ENCODE measurements at regions not wholly inside any gene's neighbourhood (a gene's known extent, or its start where the extent isn't known, plus 50 kb on each side); places are given as distances from the start of the nearest gene placed in this dataset.
A peak's percentile ranks its signal among the peaks of the same experiment; 100 is the strongest.
"Not testable (repeated sequence)": the region's sequence is repeated elsewhere in the genome, so short reads cannot be mapped to it uniquely, and the experiment has no call there.

DNA sequence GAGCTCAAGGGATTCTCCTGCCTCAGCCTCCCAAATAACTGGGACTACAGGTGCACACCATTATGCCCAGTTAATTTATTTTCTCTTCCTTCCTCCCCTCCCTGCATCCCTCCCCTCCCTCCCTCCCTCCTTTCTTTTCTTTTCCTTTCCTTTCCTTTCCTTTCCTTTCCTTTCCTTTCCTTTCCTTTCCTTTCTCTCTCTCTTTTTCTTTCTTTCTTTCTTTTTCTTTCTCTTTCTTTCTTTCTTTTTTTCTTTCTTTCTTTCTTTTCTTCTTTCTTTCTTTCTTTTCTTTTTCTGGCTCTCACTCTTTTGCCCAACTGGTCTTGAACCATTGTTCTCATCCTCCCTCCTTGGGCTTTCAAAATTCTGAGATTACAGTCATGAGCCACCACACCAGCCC is 873.0 kb upstream of the KLHL1 start:
- not testable (repeated sequence) for DNase-seq

GRCh38 chr13:70969321-70969720 is 861.1 kb upstream of the KLHL1 start:
- peak; percentile 52 for DNase-seq

- no peak for DNase-seq
These were observed 859.3 kb upstream of the KLHL1 start for GRCh38 chr13:70967564-70967963.

DNA sequence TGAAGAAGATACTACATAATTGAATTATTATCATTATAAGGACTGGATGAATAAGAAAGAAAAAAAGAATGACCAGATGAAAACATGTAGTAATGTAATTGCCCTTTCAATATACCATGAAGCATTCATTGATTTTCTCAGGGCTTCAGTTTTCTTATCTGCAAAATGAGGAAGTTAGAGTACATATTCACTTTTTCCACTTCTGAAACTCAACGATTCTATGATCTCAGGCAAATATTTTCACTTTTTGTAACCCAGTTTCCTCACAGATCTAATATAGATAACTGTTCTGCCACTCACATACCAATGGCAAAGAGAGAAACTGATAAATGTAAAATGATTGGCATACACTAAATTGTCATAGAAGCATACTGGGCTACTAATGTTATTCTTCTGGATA is 856.6 kb upstream of the KLHL1 start:
- DNase-seq, result no peak

GRCh38 chr13:70964124-70964523 is 855.9 kb upstream of the KLHL1 start:
- no peak for DNase-seq

- DNase-seq, result peak; percentile 78
These were observed 852.7 kb upstream of the KLHL1 start for GRCh38 chr13:70960841-70961443.

GRCh38 chr13:70959035-70959775 is 851.0 kb upstream of the KLHL1 start:
- peak; percentile 77 for DNase-seq

DNA sequence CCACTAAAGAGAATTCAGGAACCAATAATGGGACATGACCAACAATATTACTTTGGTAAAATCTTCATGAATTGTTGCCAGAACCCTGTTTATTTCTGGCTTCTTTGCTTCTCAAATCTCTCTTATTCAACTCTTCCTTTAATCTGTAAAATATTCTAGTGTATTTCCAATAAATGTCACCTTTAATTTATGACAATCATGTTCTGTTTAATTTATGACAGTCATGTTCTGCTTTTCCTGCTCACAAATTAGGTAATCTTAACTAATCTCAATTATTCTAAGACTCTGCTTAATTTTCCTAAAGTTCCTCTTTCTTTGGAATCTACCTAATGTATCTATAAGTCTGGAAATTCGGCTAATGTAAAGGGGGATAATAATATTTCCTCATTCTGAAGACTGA is 847.6 kb upstream of the KLHL1 start:
- no peak for DNase-seq

DNA sequence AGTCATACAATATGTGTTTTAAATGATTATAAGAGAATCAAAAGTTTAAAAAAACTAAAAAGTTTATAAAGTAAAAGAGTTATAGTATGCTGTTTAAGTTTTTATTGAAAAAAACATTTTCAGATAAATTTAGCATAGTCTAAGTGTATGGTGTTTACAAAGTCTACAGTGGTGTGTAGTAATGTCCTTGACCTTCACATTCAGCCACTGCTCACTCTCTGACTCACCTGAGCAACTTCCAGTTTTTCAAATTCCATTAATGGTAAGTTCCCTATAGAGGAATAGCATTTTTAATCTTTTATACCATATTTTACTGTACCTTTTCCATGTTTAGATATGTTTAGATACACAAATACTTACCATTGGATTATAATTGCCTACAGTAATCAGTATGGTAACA is 842.4 kb upstream of the KLHL1 start:
- DNase-seq, result no peak

GRCh38 chr13:70945506-70945905 is 837.3 kb upstream of the KLHL1 start:
- DNase-seq, result peak; percentile 28

DNA sequence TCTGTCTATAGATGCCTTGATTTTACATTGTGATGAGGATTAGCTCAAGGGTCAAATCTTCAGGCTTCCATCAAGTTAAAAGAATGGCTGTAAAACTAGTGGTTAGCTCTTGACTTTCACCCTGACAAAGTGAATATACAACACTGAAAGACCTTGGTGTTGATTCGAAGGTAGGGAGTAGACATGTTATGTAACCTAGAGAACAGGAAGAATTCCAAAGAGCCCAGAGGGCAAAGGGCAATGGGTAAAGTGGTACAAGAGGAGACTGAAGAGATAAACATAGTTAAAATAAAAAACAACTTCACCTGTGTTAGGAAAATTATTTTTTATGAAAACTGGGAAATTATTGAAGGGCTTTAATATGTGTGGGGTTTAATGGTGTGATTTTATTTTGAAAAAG is 833.2 kb upstream of the KLHL1 start:
- no peak for DNase-seq

DNA sequence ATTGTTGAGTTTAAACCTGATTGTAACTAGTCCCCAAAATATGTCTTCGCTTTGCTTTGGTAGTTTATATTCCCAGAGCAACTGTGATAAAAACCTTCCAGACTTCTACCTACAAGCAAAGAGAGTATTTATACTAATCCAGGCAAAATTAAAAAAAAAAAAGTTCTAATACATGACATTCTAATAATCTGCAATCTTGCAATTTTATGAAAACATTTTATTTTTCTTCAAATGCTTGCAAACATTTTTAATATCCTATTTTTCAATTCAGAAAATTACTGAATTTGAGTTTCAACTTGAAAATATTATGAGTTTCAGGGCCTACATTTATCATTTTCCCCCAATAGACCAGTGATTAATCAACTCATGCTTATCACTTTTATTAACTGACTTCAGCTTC is 830.2 kb upstream of the KLHL1 start:
- no peak for DNase-seq

GRCh38 chr13:70932511-70932910 is 824.3 kb upstream of the KLHL1 start:
- DNase-seq, result no peak

DNA sequence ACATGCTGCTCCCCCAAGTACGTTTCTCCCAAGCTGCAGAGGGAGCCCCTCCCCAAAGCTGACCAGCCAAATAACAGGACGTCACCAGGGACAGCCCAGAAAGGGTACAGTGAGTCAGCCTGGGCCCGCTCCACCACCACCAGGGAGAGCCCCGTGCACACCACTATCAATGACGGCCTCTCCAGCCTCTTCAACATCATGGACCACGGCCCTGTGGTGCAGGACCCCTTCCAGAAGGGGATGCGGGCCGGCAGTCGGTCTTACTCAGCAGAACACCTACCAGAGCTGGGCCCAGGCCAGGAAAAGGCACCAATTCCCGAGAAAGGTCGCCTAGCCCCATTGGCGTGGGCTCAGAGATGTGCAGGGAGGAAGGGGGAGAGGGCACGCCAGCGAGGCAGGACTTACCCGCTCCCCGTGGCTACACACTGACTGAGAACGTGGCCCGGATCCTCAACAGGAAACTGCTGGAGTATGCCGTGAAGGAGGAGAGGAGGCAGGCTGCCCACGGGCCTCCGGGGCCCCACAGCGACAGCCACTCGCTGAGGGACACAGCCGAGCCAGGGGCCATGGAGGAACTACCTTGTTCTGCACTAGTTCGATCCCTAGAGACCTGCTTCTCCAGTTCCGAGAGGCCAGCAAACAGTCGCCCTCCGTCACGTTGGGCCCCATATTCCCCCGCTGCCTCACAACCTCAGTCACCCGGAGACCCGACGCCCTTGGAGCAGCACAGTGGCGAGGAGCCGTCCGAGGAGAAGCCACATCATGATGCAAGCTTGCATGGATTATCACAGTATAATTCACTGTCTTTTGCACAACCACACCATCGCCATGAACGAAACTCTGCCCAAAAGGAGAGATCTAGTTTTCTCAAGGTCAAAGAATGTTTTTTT is 815.9 kb upstream of the KLHL1 start:
- DNase-seq, result no peak

GRCh38 chr13:70911286-70911685 is 803.0 kb upstream of the KLHL1 start:
- DNase-seq, result no peak

DNA sequence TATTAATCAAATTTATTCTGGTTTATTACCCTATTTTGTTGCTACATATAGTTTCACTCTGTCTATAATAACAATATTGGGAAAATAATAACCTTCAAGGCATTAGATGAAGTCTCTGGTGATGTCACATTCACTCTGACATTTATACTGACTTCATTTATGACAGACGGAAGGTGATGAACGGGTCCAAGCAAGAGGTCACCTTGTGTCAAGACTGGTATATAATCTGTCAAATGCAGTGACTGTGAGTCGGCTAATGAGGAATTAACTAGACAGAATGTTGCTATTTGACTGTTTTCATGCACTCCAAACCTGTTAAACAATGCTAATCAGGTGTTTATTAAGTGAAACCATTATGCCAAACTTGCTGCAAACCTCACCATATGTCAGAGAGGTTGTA is 800.5 kb upstream of the KLHL1 start:
- peak; percentile 31 for DNase-seq

DNA sequence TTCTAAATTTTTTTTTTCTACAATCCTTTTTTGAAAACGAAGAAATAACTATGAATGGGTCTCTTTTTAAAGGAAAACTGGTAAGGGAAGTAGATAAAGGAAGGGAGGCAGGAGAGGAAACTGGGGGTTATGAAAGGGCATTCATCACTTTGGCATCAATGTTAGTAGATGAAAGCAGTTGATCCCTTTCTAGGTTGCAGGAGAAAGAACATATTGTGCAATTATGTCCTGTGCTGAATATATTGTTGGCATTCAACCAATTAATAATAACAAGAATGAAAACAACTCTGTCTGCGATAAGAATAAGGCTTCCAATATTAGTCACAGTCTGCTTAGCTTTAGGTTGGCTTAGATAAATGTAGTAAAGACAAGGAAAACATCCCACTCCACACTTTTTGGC is 796.8 kb upstream of the KLHL1 start:
- DNase-seq, result peak; percentile 5

DNA sequence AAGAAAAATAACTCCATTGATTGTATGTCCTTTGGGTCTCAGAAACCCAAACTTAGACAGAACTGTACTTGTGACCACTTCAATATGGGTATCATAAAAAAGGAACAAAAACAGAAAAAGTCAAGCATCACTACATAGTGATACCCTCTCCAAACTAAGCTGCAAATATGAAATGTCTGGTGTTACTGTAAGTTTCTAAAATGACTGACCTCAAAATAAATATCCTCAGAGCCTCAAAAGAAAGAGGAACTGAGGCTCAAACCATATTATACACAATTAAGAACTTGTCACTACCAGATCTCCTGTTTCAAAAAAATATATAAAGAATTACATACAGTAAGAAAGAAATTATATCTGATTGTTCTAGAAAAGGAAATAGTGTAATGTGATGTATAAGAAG is 787.9 kb upstream of the KLHL1 start:
- no peak for DNase-seq

DNA sequence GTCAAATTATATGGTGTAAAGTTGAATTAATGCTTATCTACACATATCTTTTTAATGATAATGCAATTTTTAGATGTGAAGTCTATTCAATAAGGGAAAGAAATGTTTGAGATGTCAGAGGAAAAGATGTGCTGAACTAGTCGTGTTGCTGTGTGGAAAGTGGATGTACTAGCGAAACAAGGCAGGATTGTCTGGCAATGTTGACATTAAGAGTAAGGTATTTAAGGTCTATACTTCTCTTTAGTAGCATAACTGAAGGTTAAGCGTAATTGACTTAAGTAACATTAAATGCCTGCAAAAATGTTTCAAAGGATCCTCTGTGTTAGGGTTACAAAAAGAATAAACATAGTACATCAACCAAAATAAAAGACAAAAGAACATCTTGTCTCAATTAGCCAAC is 787.3 kb upstream of the KLHL1 start:
- no peak for DNase-seq

GRCh38 chr13:70894258-70894657 is 786.0 kb upstream of the KLHL1 start:
- DNase-seq, result no peak

DNA sequence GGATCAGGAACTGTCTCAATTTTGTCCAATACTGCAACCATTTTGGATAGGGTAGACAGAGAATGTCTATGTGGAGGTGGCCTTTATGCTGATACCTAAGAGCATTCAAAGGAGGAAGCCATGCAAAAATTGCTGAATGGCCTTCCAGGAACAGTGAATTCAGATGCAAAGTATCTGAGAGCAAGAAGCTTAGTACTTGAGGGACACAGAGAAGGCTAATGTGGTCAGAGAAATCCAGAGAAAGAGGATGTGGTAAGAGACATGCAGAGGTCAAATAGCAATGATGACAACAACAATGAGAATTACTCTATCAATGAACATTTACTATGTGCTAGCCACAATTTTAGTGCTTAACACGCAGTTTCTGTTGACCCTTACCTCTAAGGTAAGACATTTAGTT is 785.6 kb upstream of the KLHL1 start:
- no peak for DNase-seq

DNA sequence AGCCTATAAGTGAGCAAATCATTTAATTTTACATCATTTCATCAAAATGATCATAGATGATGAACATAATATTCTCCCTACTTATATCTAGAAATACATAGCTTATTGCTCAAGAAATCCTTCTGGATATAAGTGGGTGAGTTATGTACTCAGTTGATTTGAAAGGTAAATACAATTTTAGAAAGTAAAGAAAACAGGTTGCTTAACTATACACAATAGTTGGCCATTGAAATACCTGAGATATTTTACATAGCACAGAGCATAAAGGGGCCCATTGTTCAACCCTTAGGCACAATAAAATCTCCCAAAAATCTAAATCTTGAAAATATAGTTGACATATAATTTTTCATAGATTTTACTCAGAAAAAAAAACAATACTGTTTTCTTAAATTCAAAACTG is 782.0 kb upstream of the KLHL1 start:
- no peak for DNase-seq

DNA sequence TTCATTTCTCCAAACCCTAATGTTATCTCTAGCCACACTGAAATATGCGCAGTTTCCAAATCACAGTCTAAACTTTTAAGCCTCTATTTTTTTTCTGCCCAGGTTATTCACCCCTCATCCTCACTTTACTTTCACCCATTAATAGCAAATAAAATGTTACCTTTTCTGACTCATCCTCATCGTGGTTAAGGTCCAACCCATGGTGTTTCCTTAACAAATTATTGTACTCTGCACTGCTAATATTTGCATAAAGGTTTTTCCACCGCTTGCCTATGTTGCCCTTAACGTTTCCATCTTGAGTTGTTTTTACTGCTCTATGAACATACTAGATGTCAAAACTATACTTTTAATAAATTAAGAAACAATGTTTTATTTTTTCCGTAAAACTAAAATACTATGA is 780.9 kb upstream of the KLHL1 start:
- no peak for DNase-seq

DNA sequence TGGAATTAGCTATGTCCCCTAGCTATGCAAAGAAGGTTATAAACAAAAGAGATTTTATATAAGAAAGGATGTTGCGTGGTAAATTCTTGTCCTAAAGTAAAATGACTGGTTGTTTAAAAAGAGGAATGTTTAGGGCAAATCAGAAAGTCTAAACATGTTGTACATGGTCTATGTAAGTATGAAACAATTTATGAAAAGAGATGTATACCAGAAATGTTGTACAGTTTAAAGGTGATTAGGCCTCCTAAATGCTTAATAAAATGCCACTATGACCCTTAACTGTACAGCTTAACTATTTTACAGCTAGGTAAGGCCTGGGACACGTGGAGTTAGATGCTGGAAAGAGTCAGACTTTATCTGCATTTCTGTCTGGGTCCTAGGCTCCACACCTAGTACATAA is 775.9 kb upstream of the KLHL1 start:
- DNase-seq, result no peak
